HG02870 (cell line): ENCODE measurements at regions not wholly inside any gene's neighbourhood (a gene's known extent, or its start where the extent isn't known, plus 50 kb on each side); places are given as distances from the start of the nearest gene placed in this dataset.

Source experiments
- ATAC-seq: cut with Tn5 transposase; IDR thresholded peaks from one replicate; pipeline ENCODE4 v1.9.1; 2021; ENCODE audit warnings: mild to moderate bottlenecking, moderate library complexity; ENCODE audit not compliant: unreplicated experiment

DNA sequence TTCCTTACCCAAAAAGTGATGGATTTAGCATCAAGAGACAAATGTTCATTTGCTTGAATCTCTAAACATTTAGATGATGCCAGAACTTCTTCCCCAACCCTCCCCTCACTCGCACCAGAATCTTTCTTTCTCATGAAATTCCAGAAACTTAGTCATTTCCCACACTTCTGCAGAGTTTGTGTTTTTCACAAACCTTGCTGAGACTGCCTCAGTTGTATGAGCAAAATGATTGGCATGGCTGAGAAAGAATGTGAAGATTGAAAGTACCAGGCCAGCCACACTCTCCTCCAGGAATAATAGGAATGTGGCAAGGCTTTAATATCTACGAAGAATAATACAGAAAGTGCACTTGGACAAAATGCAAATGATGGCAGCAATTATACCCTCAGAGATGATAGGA is 428.3 kb upstream of the CDH6 start:
- ATAC-seq: no peak

DNA sequence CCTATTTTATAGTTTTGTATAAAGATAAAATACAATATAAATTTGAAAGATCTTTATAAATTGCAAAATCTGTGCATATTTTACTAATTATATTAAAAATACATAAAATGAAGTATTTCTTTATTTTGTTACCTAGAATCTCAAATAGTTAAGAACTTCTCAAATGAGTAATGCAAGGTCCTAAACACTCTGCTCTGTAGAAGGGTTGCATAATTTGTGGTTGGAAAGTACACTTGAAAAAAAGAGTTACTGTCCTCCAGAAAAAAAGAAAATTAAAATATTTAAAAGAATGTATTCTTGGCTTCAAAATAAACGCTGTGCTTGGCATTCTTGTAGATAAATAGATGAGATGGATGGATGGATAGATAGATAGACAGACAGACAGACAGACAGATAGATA is 428.8 kb upstream of the CDH6 start:
- no peak for ATAC-seq

DNA sequence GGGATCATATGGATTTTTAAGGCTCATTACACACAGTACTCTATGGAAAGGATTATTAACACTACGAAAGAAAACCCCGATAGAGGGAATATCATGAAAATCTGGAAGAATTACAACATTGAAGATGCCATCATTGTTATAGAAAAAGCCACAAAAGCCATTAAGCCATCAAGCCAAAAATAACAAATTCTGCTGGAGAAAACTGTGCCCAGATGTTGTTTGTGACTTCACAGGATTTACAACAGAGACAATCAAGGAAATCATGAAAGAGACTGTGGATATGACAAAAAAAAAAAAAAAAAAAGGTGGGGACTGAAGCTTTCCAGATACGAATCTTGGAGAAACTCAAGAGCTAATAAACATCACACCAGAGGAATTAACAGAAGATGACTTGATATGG is 433.8 kb upstream of the CDH6 start:
- no peak for ATAC-seq

- no peak for ATAC-seq
Measured at GRCh38 chr5:30752015-30752414, 441.5 kb upstream of the CDH6 start.

DNA sequence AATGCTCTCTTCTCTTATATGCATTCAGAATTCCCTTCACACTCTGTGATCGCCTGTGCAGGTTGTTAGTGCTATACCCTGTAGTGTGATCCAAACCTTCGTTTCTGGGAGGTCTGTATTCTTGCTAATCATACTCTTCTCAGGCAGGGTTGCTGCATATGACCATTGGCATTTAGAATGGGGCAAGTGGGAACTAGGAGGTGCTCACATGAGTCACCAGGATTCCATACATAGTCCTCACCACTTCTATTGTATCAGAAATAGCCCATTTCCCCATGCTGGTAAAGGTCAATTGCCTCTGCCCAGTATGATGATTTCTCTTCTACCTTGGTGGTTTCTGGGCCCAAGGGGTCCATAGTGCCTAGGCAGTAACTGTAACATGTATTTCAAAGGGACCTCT is 443.5 kb upstream of the CDH6 start:
- no peak for ATAC-seq

GRCh38 chr5:30747412-30747811 is 446.1 kb upstream of the CDH6 start:
- no peak for ATAC-seq

- ATAC-seq: no peak
Measured at GRCh38 chr5:30736669-30737068, 456.8 kb upstream of the CDH6 start.

GRCh38 chr5:30734118-30734517 is 459.4 kb upstream of the CDH6 start:
- ATAC-seq: no peak

- ATAC-seq: no peak
Measured at GRCh38 chr5:30725073-30725472, 468.4 kb upstream of the CDH6 start.

DNA sequence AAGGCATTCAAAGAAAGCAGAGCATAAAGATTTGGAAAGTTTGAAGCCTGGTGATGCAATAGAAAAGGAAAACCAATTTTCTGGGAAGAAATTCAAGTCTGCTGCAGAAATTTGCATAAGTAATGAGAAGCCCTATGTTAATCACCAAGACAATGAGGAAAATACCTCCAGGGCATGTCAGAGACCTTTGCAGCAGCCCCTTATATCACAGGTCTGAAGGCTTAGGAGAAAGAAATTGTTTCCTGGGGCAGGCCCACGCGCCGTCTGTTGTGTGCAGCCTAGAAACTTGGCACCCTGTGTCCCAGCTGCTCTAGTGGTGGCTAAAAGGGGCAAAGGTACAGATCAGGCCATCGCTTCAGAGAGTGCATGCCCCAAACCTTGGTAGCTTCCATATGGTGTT is 495.3 kb upstream of the CDH6 start:
- ATAC-seq: no peak

DNA sequence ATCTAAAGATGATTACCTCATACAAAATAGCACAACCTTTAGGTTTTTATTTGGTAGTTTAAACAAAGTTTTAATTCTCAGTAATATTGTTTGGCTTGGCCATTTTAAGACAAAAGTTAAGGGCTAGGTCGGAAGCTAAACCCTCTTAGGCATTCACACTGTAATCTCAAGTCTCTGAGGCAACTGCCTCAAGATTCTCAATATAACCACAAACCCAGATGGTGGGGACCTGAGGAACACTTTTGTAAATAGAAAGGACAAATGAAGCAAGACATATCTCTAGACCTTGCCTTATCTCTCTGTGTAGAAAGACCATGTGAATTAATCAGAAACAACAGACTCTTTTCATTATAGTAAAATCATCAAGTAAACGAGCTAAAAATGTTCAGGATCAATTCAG is 500.2 kb upstream of the CDH6 start:
- ATAC-seq: no peak

DNA sequence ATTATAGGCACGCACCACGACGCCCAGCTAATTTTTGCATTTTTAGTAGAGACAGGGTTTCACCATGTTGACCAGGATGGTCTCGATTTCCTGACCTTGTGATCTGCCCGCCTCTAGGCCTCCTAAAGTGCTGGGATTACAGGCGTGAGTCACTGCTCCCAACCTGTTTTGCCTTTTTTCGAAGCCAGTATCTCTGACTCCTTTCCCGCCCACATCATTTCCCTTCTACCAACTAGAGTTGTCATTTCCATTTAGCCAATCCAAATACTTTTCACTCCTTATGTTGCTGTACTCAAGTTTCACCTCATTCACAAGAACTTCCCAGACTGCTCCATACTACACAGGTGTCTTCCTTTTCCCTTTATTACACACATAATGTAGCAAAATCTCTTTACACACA is 502.6 kb upstream of the CDH6 start:
- no peak for ATAC-seq

GRCh38 chr5:30687461-30687860 is 506.0 kb upstream of the CDH6 start:
- no peak for ATAC-seq

DNA sequence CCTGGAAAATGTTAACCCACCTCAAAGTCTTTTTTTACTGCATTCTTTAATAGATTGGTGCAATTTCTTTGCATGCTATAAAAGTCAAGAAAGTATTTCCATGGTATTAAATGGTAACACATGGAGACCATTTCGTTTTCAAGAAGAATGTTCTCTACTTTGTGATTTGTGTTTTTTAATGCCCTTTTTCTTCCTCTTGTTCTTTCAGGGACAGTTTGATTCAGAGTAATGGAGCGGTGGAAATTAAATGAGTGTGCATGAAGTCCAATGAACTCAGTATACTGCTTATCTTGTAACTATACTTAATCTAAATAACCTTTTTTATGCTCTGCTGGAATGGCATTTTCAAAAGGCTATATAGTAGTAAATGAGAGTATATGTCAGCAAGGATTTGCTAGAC is 507.0 kb upstream of the CDH6 start:
- no peak for ATAC-seq

DNA sequence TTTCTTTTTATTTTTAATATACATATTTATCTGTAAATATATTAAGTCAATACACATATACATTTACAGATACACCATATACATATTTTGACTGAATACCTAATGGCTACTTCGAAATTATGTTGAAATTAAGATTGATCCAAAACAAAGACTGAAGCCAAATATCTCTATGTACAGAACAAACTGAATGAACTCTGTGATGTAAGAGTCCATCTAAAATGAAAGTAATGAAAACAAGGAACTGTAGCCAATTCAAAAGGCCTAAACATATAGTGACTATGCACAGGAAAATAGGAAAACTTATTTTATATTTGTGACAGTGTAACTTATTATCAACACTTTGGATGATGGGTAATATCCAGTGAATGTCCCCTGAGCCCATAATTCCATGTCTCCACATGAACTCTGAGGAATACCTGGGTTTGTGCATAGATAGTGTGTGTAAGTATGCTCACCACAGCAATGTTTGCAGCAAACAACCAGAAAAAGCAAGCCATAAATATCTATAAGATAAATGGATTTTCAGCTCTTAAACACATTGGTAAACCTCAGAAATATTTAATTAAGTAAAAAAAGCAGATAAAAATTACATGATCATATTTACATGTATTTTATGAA is 517.2 kb upstream of the CDH6 start:
- no peak for ATAC-seq

- no peak for ATAC-seq
Measured at GRCh38 chr5:30667293-30667692, 526.2 kb upstream of the CDH6 start.

GRCh38 chr5:30663536-30663935 is 530.0 kb upstream of the CDH6 start:
- no peak for ATAC-seq

GRCh38 chr5:30662373-30662772 is 531.1 kb upstream of the CDH6 start:
- ATAC-seq: no peak

GRCh38 chr5:30661730-30662129 is 531.8 kb upstream of the CDH6 start:
- ATAC-seq: no peak

DNA sequence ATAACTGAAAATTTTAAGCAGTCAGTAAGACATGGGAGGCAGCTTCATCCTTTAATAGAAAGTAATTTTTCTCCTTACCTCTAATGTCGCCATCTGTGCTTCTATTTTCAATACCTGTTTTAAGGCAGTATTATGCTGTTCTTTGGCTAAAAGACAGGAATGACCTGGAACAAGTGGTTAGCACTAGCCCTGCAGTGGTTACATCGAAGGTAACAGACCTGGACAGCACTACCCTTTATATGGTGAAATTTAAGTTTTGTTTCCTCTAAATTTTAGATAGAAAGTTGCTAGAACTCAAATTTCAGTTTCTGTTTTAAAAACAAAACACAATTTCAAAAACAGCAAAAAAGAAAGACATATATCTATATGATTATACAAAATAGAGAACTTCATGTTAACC is 534.1 kb upstream of the CDH6 start:
- no peak for ATAC-seq

DNA sequence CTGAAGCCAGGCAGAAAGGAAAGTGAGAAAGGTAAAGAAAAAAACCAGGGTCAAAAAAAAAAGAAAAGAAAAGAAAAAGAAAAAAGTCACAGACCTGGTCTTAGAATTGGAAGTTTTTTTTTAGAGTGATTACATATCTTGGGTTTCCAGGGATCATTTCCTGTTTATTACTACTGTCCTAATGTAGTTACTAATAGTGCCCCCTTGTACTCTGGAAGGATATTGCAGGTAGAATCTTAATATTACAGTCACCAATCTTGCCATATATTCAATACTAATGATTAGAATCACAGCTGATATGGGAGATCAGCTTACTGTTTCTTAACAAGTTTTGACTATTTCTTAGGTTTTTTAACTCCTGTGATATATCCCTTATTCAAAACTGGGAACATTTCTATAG is 543.2 kb upstream of the CDH6 start:
- no peak for ATAC-seq

DNA sequence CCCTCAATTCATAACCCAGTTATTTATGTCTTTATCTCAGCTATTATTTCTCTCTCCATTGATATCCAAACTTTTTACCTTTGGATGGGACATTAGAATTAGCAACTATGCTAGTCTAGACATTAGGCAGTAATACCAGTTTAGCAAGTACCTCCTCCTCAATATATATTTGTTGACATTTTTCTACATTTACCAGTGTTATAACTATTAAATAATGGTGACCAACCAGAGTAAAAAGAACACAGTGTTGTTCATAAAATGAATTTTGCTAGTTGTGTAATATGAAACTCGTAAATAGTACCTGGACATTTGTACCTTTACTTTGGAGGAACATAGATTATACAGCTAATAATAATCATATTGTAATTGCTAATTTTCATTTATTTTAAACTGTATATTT is 554.6 kb upstream of the CDH6 start:
- no peak for ATAC-seq

GRCh38 chr5:30627945-30628344 is 565.5 kb upstream of the CDH6 start:
- ATAC-seq: no peak

- ATAC-seq: no peak
Measured at GRCh38 chr5:30626557-30626956, 566.9 kb upstream of the CDH6 start.
